Activated T-cell treated with anti-CD3 and anti-CD28 coated beads, Interleukin-2, amount 50 U/mL, for 24 hours (primary cell): ENCODE measurements at regions not wholly inside any gene's neighbourhood (a gene's known extent, or its start where the extent isn't known, plus 50 kb on each side); places are given as distances from the start of the nearest gene placed in this dataset.

Source experiments
- DNase-seq: peaks from one replicate; pipeline ENCODE4 v3.0.0-alpha.2; 2020
- H3K27ac Mint-ChIP-seq: 2 replicates; pipeline ENCODE4 v1.8.0; 2020; ENCODE audit warnings: mild to moderate bottlenecking, mixed read lengths
- H3K27me3 Mint-ChIP-seq: 2 replicates; pipeline ENCODE4 v1.8.0; 2020; ENCODE audit warnings: mixed read lengths
- H3K36me3 Mint-ChIP-seq: 2 replicates; pipeline ENCODE4 v1.8.0; 2020; ENCODE audit warnings: low read depth, mixed read lengths
- H3K4me1 Mint-ChIP-seq: 2 replicates; pipeline ENCODE4 v1.8.0; 2020; ENCODE audit warnings: low read depth, mixed read lengths
- H3K4me3 Mint-ChIP-seq: 2 replicates; pipeline ENCODE4 v1.8.0; 2020; ENCODE audit warnings: mild to moderate bottlenecking, moderate library complexity, mixed read lengths
- H3K9me3 Mint-ChIP-seq: 2 replicates; pipeline ENCODE4 v1.8.0; 2020; ENCODE audit warnings: mixed read lengths

GRCh38 chr2:5803547-5803946, 111.4 kb downstream of the SOX11 start:
- Mint-ChIP-seq H3K9me3 (peaks cover 10% of the 10 kb centered on the region), H3K4me1 (no peaks in the 10 kb centered on the region), H3K4me3 (no peak overlapping the region), H3K27ac (no peak overlapping the region), H3K27me3 (no peaks in the 10 kb centered on the region), H3K36me3 (no peaks in the 10 kb centered on the region)
- no peak for DNase-seq

DNA sequence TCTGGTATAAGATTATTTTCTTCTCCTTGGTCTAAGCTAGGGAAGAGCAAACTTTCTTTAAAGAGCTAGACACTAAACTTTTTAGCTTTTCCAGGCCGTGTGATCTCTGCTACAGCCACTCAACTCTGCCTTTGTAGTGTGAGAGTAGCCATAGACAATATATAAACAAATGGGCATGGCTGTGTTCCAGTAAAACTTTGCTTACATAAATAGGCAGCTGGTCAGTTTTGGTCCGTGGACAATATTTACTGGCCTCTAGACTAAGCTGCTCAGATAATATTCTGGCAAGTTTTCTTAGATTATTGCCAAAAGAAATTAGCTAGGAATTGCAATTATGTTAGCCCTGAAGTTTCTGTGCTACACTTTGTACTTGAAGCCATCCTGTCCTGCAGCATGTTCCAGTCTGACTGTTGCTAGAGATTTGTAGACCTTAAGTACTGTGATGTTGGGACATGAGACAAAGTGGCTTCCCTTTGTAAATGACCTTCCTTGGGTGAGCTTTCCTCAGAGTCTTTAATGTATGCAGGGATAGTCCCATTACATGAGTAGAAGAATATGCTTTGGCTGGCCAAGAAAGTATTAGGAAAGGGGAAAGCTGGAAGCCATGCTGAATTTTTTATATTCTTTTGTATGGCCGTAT, 126.9 kb downstream of the SOX11 start:
- no peaks in the 10 kb centered on the region for H3K27me3 Mint-ChIP-seq
- no peak overlapping the region for H3K27ac Mint-ChIP-seq
- H3K4me1 Mint-ChIP-seq, result no peaks in the 10 kb centered on the region
- H3K9me3 Mint-ChIP-seq, result peaks cover 4% of the 10 kb centered on the region
- DNase-seq, result no peak
- no peak overlapping the region for H3K4me3 Mint-ChIP-seq
- H3K36me3 Mint-ChIP-seq, result no peaks in the 10 kb centered on the region

DNA sequence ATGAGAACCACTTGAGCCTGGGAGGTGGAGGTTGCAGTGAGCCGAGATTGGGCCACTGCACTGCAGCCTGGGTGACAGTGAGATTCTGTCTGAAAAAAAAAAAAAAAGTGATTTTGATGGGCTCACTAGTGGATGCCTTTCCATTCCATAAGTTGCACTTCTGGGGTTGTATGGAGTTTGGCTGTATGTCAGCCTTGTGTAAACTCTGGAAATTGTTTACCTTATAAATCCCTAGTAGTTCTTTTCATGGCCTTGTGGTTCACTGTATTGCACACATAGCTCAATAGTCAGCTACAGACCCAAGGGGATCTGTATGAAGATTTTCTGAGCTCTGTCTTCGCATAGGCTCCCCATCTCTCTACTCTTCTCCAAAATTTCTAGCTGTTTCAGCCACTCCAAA, 131.9 kb downstream of the SOX11 start:
- Mint-ChIP-seq H3K27ac (no peak overlapping the region), H3K4me1 (no peaks in the 10 kb centered on the region), H3K27me3 (no peaks in the 10 kb centered on the region), H3K9me3 (peaks cover 4% of the 10 kb centered on the region), H3K36me3 (no peaks in the 10 kb centered on the region), H3K4me3 (no peak overlapping the region)
- DNase-seq, result no peak

DNA sequence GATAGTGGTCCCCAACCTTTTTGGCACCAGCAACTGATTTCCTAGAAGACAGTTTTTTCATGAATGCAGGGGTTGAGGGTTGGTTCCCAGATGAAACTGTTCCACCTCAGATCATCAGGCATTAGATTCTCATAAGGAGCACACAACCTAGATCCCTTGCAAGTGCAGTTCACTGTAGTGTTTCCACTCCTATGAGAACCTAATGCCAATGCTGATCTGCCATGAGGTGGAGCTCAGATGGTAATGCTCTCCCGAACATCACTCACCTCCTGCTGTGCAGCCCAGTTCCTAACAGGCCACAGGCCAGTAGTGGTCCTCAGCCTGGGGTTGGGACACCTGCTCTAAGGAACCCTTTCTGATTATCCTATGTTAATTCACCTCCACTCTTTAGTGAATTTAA, 133.5 kb downstream of the SOX11 start:
- Mint-ChIP-seq H3K27me3 (no peaks in the 10 kb centered on the region), H3K9me3 (peaks cover 4% of the 10 kb centered on the region), H3K27ac (no peak overlapping the region), H3K4me3 (no peak overlapping the region), H3K4me1 (no peaks in the 10 kb centered on the region), H3K36me3 (no peaks in the 10 kb centered on the region)
- DNase-seq, result no peak

DNA sequence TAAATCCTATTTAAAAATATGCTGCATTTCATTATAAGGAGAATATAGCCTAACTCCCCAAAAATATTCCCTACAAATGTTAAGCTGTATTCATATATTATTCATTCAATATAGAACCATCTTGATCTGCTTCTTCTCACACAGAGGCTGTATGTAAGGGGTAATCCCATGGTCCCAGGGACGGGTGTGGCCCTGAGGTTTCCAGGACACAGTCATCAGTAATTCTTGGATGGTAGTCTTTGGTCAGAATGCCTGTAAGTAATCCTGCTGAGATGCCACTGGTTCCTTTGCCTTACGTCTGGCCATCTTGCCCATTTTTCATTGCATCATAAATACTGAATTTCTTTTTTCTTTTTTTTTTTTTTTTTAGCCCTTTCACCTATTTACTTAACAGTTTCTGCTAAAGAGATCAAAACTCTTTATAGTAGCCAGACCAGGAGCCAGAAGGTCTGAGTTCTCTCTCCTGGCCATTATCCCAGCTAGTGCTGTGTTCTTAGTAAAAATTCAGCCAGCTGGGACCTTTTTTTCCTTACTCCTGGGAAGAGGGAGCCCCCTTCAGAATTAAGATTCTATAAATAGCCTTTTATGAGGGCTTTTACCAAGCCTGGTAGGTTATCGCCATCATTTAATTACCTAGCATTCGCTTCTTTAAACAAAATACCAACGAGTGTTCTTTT, 134.9 kb downstream of the SOX11 start:
- Mint-ChIP-seq H3K27ac (no peak overlapping the region), H3K9me3 (peaks cover 4% of the 10 kb centered on the region)

GRCh38 chr2:5834501-5834900, 142.3 kb downstream of the SOX11 start:
- no peak for DNase-seq
- no peaks in the 10 kb centered on the region for H3K27me3 Mint-ChIP-seq
- H3K4me1 Mint-ChIP-seq, result no peaks in the 10 kb centered on the region
- H3K9me3 Mint-ChIP-seq, result no peaks in the 10 kb centered on the region
- H3K4me3 Mint-ChIP-seq, result no peak overlapping the region
- H3K36me3 Mint-ChIP-seq, result no peaks in the 10 kb centered on the region
- H3K27ac Mint-ChIP-seq, result no peak overlapping the region

More for the DNA sequence above, 134.9 kb downstream of the SOX11 start:
- Mint-ChIP-seq H3K4me1 (no peaks in the 10 kb centered on the region), H3K4me3 (no peak overlapping the region), H3K27me3 (no peaks in the 10 kb centered on the region), H3K36me3 (no peaks in the 10 kb centered on the region)
- DNase-seq, result no peak

DNA sequence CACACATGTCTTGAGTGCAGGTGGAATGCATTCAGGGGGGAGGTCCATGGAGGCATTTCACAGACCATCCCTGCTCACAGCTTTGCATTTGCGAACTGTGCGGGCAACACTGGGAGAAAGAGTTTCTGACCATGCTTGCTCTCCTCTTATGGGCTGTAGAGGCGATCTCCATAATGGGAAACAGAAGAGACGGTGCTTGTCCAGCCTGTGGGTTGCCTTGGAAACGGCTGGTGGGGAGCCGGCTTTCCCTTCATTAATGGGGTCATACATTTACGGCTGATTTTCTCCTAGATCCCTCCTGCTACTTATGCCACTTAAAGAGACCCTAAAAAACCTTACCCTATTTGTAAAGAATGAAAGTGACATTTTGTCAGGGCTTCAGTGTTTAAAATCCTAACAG, 147.4 kb downstream of the SOX11 start:
- Mint-ChIP-seq H3K9me3 (peaks cover 3% of the 10 kb centered on the region), H3K4me3 (no peak overlapping the region), H3K4me1 (no peaks in the 10 kb centered on the region), H3K27ac (no peak overlapping the region), H3K36me3 (no peaks in the 10 kb centered on the region), H3K27me3 (no peaks in the 10 kb centered on the region)
- no peak for DNase-seq

DNA sequence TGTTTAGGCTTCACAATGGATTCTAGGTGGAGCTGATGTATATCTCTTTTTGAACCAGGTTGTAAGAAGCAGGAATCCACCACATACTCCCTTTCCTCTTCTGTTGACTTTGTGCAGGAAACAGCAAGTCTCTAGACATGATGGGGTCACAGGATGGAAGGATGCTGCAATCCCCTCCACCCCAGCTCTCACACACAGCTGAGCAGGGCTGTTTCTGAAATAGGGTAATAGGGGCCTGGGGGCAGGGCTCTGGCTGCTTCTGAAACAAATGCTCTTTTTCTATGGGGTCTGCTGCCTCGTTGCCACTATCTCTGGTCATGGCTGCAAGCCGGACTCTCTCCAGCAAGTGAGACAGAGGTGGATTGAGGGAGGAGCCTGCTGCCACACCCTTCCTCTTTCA, 148.9 kb downstream of the SOX11 start:
- H3K36me3 Mint-ChIP-seq, result no peaks in the 10 kb centered on the region
- no peak overlapping the region for H3K27ac Mint-ChIP-seq
- H3K4me1 Mint-ChIP-seq, result no peaks in the 10 kb centered on the region
- no peak for DNase-seq
- no peak overlapping the region for H3K4me3 Mint-ChIP-seq
- no peaks in the 10 kb centered on the region for H3K27me3 Mint-ChIP-seq
- peaks cover 6% of the 10 kb centered on the region for H3K9me3 Mint-ChIP-seq

DNA sequence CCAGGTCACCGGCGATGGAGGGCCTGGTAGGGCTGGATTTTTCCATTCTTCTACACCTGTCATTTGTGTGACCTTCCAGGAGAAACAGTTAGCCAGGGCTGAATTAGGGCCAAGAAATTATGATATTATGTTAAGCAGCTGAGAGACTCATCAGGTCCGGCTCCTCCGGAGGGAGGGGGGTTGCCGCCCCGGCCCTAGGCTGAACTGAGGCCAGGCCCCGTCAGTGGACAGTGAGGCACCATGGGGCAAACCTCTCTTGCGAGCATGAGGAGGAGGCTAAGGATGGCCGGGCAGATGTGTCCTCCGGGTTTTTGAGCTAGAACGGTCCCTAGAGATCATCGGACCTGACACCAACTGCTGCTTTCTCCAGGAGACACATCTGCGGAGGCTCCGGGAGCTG, 150.1 kb downstream of the SOX11 start:
- H3K36me3 Mint-ChIP-seq, result no peaks in the 10 kb centered on the region
- no peak overlapping the region for H3K4me3 Mint-ChIP-seq
- H3K27me3 Mint-ChIP-seq, result no peaks in the 10 kb centered on the region
- no peak for DNase-seq
- H3K9me3 Mint-ChIP-seq, result peaks cover 6% of the 10 kb centered on the region
- no peak overlapping the region for H3K27ac Mint-ChIP-seq
- no peaks in the 10 kb centered on the region for H3K4me1 Mint-ChIP-seq

DNA sequence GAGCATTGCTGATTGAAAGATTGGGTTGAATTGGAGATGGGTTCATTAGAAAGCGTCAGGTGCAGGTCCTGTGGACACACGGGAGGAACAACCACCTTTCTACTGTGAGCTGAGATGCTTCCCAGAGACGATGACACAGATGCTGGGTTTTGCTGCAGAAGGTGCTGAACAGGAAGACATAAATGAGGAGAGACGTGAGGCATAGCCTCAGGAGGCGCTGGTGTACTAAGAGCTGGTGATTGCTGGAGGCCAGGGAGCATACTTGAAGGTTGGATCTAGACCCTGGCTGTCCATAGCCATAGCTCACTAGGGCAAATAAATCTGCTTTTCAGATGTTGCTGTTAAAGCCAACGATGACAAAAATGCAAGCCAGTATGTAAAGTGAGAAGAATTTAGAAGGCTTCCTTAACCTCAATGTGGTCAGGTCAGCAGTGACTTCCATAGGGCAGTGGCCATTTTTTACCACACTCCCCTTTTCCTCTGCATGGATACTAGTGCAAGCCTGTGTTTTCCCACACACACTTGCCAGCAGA, 153.7 kb downstream of the SOX11 start:
- Mint-ChIP-seq H3K4me3 (no peak overlapping the region), H3K4me1 (no peaks in the 10 kb centered on the region), H3K36me3 (no peaks in the 10 kb centered on the region), H3K27me3 (no peaks in the 10 kb centered on the region), H3K27ac (no peak overlapping the region), H3K9me3 (peaks cover 6% of the 10 kb centered on the region)
- no peak for DNase-seq

GRCh38 chr2:5846881-5847280, 154.7 kb downstream of the SOX11 start:
- H3K27ac Mint-ChIP-seq, result no peak overlapping the region
- no peak for DNase-seq
- no peak overlapping the region for H3K4me3 Mint-ChIP-seq
- H3K27me3 Mint-ChIP-seq, result no peaks in the 10 kb centered on the region
- H3K36me3 Mint-ChIP-seq, result no peaks in the 10 kb centered on the region
- H3K4me1 Mint-ChIP-seq, result no peaks in the 10 kb centered on the region
- H3K9me3 Mint-ChIP-seq, result peaks cover 6% of the 10 kb centered on the region

GRCh38 chr2:5849562-5849961, 157.4 kb downstream of the SOX11 start:
- Mint-ChIP-seq H3K36me3 (no peaks in the 10 kb centered on the region), H3K9me3 (peaks cover 3% of the 10 kb centered on the region), H3K27ac (no peak overlapping the region), H3K4me1 (no peaks in the 10 kb centered on the region), H3K4me3 (no peak overlapping the region), H3K27me3 (no peaks in the 10 kb centered on the region)
- DNase-seq, result no peak

DNA sequence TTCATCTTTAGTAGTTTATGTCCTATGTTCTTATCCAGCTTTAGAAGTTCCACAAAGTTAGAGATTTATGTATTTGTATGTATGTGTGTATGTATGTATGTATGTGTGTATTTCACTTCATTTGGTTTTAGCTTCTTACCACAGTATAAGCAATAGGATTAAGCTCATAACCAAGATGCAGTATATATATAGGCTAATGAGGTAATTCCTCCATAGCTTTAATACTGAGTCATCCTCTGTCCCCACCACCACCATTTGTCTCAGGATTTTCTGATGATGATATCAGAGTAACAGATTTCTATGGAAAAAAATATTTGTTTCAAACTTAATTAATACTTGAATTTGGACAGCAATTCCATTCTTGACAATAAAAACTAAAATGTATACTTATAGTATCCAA, 159.2 kb downstream of the SOX11 start:
- H3K27me3 Mint-ChIP-seq, result no peaks in the 10 kb centered on the region

GRCh38 chr2:5854797-5855196, 162.6 kb downstream of the SOX11 start:
- no peaks in the 10 kb centered on the region for H3K27me3 Mint-ChIP-seq
- peaks cover 5% of the 10 kb centered on the region for H3K9me3 Mint-ChIP-seq
- H3K4me1 Mint-ChIP-seq, result no peaks in the 10 kb centered on the region
- H3K36me3 Mint-ChIP-seq, result no peaks in the 10 kb centered on the region
- H3K27ac Mint-ChIP-seq, result no peak overlapping the region
- no peak for DNase-seq
- H3K4me3 Mint-ChIP-seq, result no peak overlapping the region

More for the DNA sequence above, 159.2 kb downstream of the SOX11 start:
- no peak overlapping the region for H3K4me3 Mint-ChIP-seq
- no peak overlapping the region for H3K27ac Mint-ChIP-seq
- no peaks in the 10 kb centered on the region for H3K9me3 Mint-ChIP-seq
- H3K36me3 Mint-ChIP-seq, result no peaks in the 10 kb centered on the region
- DNase-seq, result no peak
- no peaks in the 10 kb centered on the region for H3K4me1 Mint-ChIP-seq

DNA sequence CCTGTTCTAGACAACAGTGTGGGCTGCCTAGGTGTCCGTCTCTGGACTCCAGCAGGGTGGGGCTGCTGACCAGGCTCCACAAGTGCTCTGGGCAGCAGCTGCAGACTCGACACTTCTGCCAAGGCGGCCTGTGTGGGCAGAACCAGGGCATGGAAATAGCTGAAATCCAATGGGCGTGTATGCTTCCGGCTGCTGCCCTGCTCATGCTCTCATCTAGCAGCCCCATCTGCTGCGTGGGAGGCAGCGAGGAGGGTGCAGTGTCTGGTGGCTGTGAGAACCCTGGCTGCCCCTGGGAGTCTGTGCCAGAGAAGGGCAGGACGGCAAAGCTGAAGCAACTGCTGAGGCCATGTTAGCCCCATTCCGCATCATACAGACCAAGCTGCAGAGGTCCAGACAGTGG, 174.9 kb downstream of the SOX11 start:
- Mint-ChIP-seq H3K27me3 (no peaks in the 10 kb centered on the region), H3K27ac (no peak overlapping the region), H3K4me1 (no peaks in the 10 kb centered on the region), H3K4me3 (no peak overlapping the region), H3K36me3 (no peaks in the 10 kb centered on the region), H3K9me3 (peaks cover under 1% of the 10 kb centered on the region)
- DNase-seq, result no peak
